GM10266 (cell line): ENCODE measurements at regions not wholly inside any gene's neighbourhood (a gene's known extent, or its start where the extent isn't known, plus 50 kb on each side); places are given as distances from the start of the nearest gene placed in this dataset.

Experiments
- DNase-seq: peaks from one replicate; pipeline ENCODE4 v3.0.0; 2012; ENCODE audit errors: extremely low spot score
- TF ChIP-seq, protein P1 (sequence below): IDR thresholded peaks from 2 replicates; pipeline ENCODE4 v1.5.1; 2012; ENCODE audit warnings: mild to moderate bottlenecking, low read depth; ENCODE audit not compliant: control insufficient read depth, insufficient read depth; ENCODE audit errors: missing control alignments

DNA sequence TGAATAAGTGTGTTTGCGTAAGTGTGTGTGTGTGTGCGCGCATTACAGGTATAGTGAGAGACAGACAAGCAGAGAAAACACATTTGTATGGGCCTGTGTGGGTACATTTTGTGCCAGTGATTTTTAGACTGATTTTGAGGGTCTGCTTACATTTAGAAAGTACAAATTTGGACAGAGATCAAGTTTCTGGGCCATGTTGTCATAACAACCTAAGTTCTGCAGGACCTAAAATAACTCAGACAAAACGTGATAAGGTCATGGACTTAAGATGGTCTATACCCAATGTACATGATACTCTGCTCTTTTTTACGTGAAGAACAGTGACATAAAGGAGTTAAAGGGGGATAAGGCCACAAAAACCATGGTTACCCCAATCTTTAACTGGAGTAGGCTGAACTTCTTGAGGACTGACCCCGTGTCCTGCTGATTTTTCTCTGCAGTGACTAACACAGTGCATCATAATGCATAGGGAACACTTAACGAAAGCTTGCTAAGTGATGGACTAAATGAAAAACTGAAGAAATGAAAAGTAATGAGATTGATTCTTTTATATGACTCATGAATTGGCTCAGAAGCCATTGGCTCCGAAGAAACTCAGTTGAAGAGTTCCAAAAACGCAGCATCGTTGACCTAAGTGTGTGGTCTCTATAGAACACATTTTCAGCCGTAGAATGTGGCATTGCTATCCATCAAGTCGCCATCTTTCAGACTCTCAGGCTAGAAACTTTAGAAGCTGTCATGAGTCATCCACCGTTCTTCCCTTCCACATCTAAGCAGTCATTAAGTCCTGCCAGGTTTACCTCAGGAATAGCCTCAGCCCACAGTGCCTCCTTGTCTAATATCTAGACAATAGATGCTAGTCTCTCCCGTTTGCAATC is 61.6 kb upstream of the NCOA1 start:
- TF ChIP-seq, protein P1, sequence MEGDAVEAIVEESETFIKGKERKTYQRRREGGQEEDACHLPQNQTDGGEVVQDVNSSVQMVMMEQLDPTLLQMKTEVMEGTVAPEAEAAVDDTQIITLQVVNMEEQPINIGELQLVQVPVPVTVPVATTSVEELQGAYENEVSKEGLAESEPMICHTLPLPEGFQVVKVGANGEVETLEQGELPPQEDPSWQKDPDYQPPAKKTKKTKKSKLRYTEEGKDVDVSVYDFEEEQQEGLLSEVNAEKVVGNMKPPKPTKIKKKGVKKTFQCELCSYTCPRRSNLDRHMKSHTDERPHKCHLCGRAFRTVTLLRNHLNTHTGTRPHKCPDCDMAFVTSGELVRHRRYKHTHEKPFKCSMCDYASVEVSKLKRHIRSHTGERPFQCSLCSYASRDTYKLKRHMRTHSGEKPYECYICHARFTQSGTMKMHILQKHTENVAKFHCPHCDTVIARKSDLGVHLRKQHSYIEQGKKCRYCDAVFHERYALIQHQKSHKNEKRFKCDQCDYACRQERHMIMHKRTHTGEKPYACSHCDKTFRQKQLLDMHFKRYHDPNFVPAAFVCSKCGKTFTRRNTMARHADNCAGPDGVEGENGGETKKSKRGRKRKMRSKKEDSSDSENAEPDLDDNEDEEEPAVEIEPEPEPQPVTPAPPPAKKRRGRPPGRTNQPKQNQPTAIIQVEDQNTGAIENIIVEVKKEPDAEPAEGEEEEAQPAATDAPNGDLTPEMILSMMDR = no peak
- no peak for DNase-seq

DNA sequence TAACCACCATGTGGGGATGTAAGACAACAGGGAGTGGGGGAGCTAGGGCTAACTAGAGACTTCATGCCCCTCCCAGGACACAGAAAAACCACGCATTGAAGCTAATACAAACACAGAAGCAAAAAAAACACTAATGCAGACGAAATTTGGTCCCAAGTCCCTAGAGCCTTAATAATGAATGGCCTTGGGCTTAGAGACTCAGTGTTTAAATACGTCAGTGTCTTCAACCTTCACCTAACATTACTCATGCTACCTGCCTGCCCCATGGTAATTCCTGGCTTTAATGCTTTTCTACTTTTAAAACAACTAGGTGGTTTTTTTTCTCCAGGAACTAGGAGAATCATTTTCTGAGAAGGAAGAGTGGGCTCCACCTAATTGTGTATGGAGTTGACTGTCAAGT is 64.1 kb upstream of the ITSN2 start:
- TF ChIP-seq, protein P1 = no peak
- DNase-seq = no peak

DNA sequence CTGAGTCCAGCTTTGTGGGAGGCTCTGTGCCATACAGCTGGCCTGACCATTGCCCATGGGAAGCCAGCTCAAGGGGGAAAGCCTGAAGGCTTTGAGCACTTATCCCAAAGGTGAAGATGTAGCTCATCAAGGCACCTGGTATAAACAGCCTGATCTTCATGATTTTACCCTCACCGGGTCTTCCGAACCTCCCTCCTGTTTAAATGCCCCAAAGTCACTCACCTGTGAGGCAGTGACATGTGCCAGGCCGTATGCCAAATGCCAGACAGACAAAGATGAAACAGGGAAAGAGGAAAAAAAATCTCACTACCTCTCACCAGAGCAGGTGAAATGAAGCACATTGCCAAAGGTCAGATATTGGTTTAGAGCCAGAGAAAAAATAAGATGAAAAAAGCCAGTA is 62.8 kb upstream of the ITSN2 start:
- TF ChIP-seq, protein P1 = no peak
- DNase-seq = no peak

DNA sequence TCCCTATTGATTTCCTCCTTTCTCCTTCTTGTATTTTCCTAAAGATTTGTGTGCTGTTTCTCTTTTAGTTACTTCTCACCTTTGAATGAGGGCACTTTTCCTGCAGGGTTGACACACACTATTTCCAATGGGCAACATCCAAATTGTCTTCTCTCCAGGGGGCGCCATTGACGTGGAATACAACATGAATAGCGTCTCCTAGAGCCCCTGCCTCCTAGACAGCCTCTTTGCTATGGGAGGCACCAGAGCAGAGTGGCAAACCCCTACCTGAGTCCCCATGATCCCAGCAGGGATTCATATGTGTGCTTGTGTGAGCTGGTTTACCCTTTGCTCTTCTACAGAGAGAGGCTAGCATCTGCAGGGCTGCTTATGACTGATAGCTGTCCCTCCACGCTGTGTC is 61.3 kb upstream of the ITSN2 start:
- peak; percentile 47 for DNase-seq
- TF ChIP-seq, protein P1 = peak; percentile 58

DNA sequence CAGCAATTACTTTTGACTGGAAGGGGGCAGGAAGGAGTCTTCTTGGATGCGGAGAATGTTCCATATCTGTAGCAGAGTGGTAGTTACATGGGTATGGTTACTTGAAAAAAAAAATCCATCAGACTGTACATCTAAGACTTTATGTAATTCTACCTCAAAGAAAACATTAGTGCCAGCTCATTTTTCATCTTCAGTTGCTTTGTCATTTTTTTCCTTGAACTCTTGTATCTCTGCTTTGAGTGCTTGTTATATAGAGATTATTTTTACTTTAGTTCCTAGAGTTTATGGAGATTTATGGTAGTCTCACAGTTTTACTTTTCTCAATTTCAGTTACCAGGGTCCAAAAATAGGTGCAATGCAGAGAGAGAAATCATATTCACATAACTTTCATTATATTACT is 60.0 kb upstream of the ITSN2 start:
- TF ChIP-seq, protein P1 = no peak
- no peak for DNase-seq

DNA sequence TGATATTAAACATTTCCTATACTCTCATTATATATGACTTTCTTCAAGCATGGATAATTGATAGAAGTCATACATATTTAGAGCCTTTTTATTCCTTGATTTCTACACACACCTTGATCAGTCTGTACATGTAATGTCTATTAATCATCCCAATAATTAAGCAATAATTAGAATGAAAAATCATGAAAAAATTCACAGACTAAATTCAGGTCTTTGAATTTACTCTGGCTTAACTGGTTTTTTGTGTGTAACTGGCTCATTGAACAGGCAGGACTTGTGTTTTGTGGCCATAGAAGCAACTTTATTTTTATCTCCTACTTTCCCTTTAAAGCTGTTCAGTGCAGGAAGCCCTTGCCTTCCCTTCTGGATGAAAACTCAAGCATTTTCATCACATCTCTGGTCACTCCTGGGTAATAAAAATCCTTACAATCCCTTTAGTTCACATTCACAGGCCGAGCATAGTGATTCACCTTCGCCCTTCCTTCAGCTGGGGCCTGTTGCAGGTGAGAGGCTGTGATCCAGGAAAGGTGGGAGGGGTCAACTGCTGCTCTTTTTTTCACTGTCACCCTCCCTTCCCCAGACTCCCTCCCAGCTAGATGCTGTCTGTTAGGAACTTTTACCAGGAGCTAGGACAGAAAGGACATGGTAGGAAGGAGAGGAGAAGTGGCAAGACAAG is 58.0 kb upstream of the ITSN2 start:
- TF ChIP-seq, protein P1 = no peak

DNA sequence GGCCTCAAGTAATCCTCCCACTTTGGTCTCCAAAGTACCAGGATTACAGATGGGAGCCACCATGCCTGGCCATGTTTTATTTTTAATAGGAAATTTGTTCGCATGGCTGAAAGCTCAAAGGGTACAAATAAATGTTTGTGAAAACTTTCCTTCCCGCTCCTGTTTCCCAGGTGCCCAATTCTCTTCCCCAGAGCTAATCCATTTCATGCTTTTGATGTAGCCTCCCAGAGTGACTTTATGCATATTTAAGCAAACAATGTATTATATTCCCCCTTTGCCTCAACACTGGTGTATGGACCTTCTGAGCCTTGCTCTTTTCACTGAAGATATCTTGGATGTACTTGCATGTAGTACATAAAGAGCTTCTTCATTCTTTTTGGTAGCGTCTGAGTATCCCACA is 52.5 kb upstream of the ITSN2 start:
- TF ChIP-seq, protein P1 = no peak

More for the DNA sequence above, 58.0 kb upstream of the ITSN2 start:
- no peak for DNase-seq

More for the DNA sequence above, 52.5 kb upstream of the ITSN2 start:
- no peak for DNase-seq
